Muscle layer of duodenum (tissue), 2 donors: ENCODE measurements at regions not wholly inside any gene's neighbourhood (a gene's known extent, or its start where the extent isn't known, plus 50 kb on each side); places are given as distances from the start of the nearest gene placed in this dataset.
"Not testable (repeated sequence)": the region's sequence is repeated elsewhere in the genome, so short reads cannot be mapped to it uniquely, and the experiment has no call there.

Experiments
- H3K27ac ChIP-seq: one replicate; pipeline ENCODE4 v1.7.0; 2013; ENCODE audit warnings: mild to moderate bottlenecking, low read length
- H3K27me3 ChIP-seq: one replicate; pipeline ENCODE4 v1.7.0; 2013; ENCODE audit warnings: low read depth, mild to moderate bottlenecking, control low read depth, low read length
- H3K36me3 ChIP-seq, 2 donors: one replicate each; pipeline ENCODE4 v1.7.0; 2013; ENCODE audit warnings: low read length in 2 of 2, control low read depth in 1 of 2, mild to moderate bottlenecking in 1 of 2; ENCODE audit not compliant: insufficient read depth in 2 of 2, control insufficient read depth in 1 of 2
- H3K4me1 ChIP-seq, 2 donors: one replicate each; pipeline ENCODE4 v1.7.0; 2013; ENCODE audit warnings: low read length in 2 of 2, mild to moderate bottlenecking in 2 of 2, control low read depth in 1 of 2, moderate library complexity in 1 of 2; ENCODE audit not compliant: insufficient read depth in 2 of 2, control insufficient read depth in 1 of 2
- H3K4me3 ChIP-seq, 2 donors: one replicate each; pipeline ENCODE4 v1.7.0; 2013; ENCODE audit warnings: low read length in 2 of 2, low read depth in 1 of 2, mild to moderate bottlenecking in 1 of 2
- H3K9me3 ChIP-seq, 2 donors: one replicate each; pipeline ENCODE4 v1.7.0; 2013; ENCODE audit warnings: low read length in 2 of 2, control low read depth in 1 of 2, mild to moderate bottlenecking in 1 of 2; ENCODE audit not compliant: control insufficient read depth in 1 of 2
- donor health status: healthy.

DNA sequence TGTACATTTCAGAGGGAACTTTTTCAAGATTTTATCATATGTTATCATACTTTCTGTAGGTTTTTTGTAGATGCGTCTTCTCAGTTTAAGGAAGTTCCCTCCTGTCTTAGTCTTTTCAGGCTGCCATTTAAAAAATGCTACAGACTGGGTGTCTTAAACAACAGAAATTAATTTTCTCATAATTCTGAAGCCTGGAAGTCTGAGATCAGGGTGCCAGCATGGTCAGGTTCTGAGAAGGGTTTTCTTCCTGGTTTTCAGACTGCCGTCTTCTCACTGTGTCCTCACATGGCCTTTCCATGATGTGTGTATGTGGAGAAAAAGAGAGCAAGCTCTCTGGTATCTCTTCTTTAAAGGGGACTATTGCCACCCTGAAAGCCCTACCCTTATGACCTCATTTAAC, 189.9 kb upstream of the SOX2 start:
- Histone ChIP-seq H3K27me3 (no peaks in the 10 kb centered on the region), H3K27ac (no peak overlapping the region), H3K9me3 (peaks cover 0 to 15% of the 10 kb centered on the region in 2 donors), H3K36me3 (no peaks in the 10 kb centered on the region), H3K4me1 (no peaks in the 10 kb centered on the region), H3K4me3 (no peak overlapping the region)

DNA sequence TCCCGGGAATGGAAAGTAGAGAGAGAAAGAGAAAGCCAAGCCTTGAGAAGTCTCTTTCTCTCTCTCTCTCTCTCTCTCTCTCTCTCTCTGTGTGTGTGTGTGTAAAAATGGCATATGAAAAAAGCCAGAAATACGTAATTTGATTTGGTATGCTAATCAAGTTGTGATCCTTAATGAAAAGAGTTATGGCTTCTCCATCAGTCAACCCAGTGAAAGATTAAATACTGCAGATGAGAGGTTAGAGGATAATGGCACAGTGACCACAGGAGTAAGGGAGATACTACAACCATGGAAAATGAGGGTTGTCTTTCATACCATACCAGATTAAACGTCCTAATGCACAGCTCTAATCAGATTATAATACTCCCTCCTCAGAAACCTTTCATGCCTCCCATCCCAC, 193.5 kb upstream of the SOX2 start:
- H3K27me3 ChIP-seq = no peaks in the 10 kb centered on the region

DNA sequence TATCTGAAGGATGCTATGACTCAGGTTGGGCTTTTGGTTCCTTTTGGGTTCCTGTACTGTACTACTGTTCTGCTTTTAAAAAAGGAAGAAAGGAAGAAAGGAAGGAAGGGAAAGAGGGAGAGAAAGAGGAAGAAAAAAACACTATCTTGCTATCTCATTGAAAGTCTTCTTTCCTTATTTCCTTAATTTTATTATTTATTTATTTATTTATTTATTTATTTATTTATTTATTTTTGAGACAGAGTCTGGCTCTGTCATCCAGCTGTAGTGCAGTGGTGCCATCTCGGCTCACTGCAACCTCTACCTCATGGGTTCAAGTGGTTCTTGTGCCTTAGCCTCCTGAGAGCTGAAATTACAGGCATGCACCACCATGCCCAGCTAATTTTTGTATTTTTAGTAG, 198.9 kb upstream of the SOX2 start:
- H3K27me3 ChIP-seq = no peaks in the 10 kb centered on the region
- no peak overlapping the region for H3K4me3 ChIP-seq
- H3K27ac ChIP-seq = no peak overlapping the region
- no peaks in the 10 kb centered on the region for H3K36me3 ChIP-seq
- no peaks in the 10 kb centered on the region for H3K4me1 ChIP-seq
- H3K9me3 ChIP-seq = peaks cover 0 to 9% of the 10 kb centered on the region in 2 donors

More for the DNA sequence above, 193.5 kb upstream of the SOX2 start:
- Histone ChIP-seq H3K27ac (no peak overlapping the region), H3K36me3 (no peaks in the 10 kb centered on the region), H3K9me3 (peaks cover 0 to 9% of the 10 kb centered on the region in 2 donors), H3K4me1 (no peaks in the 10 kb centered on the region), H3K4me3 (no peak overlapping the region)

DNA sequence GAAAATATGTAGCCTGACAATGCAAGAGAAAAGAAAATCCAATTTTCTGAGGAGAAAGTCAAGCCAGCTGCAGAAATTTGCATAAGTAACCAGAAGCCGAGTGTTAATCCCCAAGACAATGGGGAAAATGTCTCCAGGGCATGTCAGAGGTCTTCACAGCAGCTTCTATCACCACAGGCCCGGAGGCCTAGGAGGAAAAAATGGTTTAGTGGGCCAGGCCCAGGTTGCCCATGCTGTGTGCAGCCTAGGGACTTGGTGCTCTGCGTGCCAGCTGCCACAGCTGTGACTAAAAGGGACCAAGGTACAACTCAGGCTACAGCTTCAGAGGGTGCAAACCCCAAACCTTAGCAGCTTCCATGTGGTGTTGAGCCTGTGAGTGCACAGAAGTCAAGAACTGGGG, 201.2 kb upstream of the SOX2 start:
- Histone ChIP-seq H3K27ac (no peak overlapping the region), H3K27me3 (no peaks in the 10 kb centered on the region), H3K9me3 (peaks cover 0 to 9% of the 10 kb centered on the region in 2 donors), H3K36me3 (no peaks in the 10 kb centered on the region), H3K4me1 (no peaks in the 10 kb centered on the region), H3K4me3 (no peak overlapping the region)

DNA sequence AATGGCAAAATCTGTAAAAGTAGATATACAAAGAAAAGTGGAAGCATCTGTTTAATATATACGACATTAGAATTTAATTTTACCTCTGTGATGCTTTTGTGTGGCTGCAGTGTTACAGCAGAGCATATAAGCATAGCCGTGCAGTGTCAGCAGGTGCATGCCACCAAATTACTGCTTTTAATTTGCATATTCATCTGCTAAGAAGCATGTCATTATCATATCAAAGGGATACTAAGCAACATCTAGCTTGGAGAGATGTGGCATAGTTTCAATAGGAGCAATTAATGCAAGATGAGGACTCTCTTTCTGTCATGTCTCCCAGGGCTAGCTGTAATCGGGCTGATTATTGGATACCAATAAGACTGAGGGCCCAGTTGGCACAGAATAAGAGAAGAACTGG, 214.4 kb upstream of the SOX2 start:
- H3K4me3 ChIP-seq = no peak overlapping the region
- H3K4me1 ChIP-seq = no peaks in the 10 kb centered on the region
- no peaks in the 10 kb centered on the region for H3K36me3 ChIP-seq
- no peak overlapping the region for H3K27ac ChIP-seq
- no peaks in the 10 kb centered on the region for H3K27me3 ChIP-seq
- H3K9me3 ChIP-seq = no peaks in the 10 kb centered on the region

DNA sequence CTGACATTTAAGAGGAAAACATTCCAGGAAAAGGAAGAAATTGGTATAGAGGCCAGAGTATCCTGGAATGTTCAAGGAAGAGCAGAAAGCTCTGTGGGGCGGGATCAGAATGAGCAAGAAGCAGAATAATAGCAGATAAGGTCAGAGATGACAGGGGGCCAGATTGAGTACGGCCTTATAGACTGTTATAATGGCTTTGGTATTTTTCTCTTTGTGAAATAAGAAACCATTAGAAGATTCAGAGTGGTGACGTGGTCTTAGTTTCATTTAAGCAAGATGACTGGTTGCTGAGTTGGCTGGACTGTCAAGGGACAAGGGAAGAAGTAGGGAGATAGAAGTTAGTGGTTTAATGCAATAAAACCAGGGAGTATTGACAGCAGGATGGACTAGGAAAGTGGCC, 218.3 kb upstream of the SOX2 start:
- H3K27me3 ChIP-seq = no peaks in the 10 kb centered on the region
- H3K27ac ChIP-seq = no peak overlapping the region

DNA sequence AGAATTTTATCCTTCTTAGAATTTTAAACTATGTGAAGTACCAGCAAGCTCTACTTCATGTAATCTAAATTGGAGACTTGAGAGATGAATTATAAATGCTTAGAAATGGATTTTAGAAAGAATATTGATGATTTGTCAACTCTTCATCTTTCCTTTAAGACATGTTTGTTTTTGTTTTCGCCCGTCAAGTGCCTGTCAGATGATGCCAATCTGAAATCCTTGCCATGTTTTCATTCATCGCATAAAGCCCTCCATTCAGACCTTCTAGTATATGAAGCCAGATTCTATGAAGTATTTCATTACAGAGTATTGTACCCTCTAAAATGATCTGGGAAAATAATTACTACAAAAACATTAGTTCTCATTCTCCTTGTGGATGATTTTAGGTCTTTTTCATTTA, 223.2 kb upstream of the SOX2 start:
- H3K4me3 ChIP-seq = no peak overlapping the region
- H3K36me3 ChIP-seq = no peaks in the 10 kb centered on the region
- no peaks in the 10 kb centered on the region for H3K4me1 ChIP-seq
- H3K27ac ChIP-seq = no peak overlapping the region
- no peaks in the 10 kb centered on the region for H3K27me3 ChIP-seq
- H3K9me3 ChIP-seq = no peaks in the 10 kb centered on the region

More for the DNA sequence above, 218.3 kb upstream of the SOX2 start:
- no peaks in the 10 kb centered on the region for H3K4me1 ChIP-seq
- no peak overlapping the region for H3K4me3 ChIP-seq
- H3K9me3 ChIP-seq = no peaks in the 10 kb centered on the region
- H3K36me3 ChIP-seq = no peaks in the 10 kb centered on the region

DNA sequence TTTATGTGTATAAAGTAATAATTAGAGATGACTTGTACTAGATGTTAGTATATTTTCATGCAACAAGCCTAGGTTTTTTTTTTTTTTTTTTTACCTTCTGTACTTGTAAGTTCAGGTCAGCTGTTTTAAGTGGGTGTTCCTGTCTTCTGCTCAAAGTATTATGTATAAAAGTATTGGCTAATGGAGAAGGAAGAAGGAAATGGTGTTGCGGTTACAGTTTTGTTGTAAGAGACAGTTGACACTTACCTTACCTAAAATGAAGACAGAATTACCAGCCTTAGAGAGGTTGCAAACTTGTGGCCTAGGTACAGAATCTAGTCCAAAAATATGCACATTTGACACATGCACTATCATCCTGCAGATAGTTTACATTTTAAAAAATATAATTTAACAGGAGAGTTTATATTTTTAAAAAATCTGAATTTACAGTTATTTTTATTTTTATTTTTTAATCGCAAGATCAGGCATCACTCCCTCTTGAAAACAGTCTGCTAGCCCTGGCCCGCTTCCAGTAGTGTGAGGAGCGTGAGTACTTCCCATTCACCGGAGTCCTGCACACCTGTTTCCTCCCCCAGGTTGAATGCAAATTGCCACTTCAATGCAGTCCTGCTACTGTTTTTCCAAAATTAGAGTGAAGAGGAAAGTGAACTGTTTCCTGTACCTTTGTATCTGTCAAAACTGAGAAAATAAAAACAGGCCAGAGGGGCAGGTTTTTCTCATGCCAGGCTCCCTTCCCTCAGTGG, 224.3 kb upstream of the SOX2 start:
- H3K4me3 ChIP-seq = no peak overlapping the region
- H3K27ac ChIP-seq = no peak overlapping the region
- no peaks in the 10 kb centered on the region for H3K4me1 ChIP-seq
- no peaks in the 10 kb centered on the region for H3K27me3 ChIP-seq
- no peaks in the 10 kb centered on the region for H3K36me3 ChIP-seq
- H3K9me3 ChIP-seq = no peaks in the 10 kb centered on the region

DNA sequence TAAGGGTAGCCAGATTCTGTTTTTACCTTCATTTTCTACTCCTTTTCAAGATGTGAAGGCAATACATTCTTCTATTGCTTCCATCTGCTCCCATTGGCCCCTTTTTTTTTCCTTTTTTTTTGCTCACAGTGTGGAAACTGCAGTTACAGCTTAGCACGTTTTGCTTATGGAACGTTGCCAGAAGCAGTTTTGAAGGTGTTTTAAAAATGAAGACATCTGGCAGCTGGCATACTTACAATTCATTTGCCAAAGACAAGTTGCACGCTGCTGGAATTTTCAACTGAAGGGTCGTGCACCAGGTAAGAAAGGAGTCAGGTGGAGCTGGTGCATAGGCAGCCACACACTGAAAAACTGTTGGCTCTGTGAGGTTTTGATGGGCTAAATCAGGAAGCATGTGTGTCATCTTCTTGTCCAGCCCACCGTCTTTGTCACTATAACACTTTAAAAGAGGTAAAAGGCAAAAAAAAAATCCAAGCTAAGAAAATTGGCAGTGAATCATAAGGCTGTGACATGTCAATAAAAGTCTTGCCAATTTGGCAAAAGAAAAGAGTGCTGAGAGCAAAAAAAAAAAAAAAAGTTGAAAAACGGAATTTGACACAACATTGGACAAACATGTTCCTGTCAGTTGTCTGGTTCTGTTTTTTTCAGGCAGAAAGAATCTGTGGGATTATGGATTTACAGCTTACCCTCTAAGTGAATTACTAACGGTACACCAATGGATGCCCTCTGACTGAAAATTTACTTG, 225.4 kb upstream of the SOX2 start:
- Histone ChIP-seq H3K9me3 (no peaks in the 10 kb centered on the region), H3K4me1 (no peaks in the 10 kb centered on the region), H3K27ac (no peak overlapping the region), H3K27me3 (no peaks in the 10 kb centered on the region), H3K36me3 (no peaks in the 10 kb centered on the region), H3K4me3 (no peak overlapping the region)

DNA sequence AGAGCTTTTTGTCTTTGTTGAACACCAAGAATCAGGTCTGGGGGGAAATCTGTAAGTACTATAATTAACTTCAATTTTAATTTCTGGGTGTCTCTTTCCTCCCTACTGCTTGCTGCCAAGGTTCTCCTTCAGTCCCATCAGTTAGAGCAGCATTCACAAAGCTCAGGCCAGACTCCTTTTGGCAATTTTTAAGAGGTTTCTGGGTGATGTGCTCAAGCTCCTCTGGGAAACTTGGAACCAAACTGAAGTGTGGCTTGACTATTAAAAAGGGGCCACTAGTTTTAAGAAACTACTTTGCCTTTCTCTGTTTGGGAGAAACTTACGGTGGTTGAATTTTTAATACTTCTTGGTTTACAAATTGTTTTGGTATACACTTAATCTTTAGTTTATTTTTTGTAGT, 227.7 kb upstream of the SOX2 start:
- Histone ChIP-seq H3K4me1 (no peaks in the 10 kb centered on the region), H3K36me3 (no peaks in the 10 kb centered on the region), H3K27ac (no peak overlapping the region), H3K4me3 (no peak overlapping the region), H3K27me3 (no peaks in the 10 kb centered on the region), H3K9me3 (no peaks in the 10 kb centered on the region)

DNA sequence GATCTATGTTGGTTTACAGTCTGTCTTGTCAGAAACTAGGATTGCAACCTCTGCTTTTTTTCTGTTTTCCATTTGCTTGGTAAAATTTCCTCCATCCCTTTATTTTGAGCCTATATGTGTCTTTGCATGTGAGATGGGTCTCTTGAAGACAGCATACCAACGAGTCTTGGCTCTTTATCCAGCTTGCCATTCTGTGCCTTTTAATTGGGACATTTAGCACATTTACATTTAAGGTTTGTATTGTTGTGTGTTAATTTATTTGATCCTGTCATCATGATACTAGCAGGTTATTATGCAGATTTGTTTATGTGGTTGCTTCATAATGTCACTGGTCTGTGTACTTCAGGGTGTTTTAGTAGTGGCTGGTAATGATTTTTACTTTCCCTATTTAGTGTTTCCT, 236.6 kb upstream of the SOX2 start:
- peaks cover 0 to 48% of the 10 kb centered on the region in 2 donors for H3K9me3 ChIP-seq
- not testable (repeated sequence) for H3K4me3 ChIP-seq, H3K36me3 ChIP-seq, H3K27ac ChIP-seq, H3K4me1 ChIP-seq, H3K27me3 ChIP-seq
